ENCODE measurements at regions not wholly inside any gene's neighbourhood (a gene's known extent, or its start where the extent isn't known, plus 50 kb on each side); places are given as distances from the start of the nearest gene placed in this dataset.

GRCh38 chr1:104073463-104073902, 323.8 kb downstream of the AMY1C start:
- Histone ChIP-seq H3K27ac (ENCODE audit: extremely low read length, insufficient read depth, low read length) (no peak overlapping the region), H2AFZ (ENCODE audit: low read length) (no peak overlapping the region), H4K20me1 (ENCODE audit: insufficient read depth, low read length) (no peaks in the 10 kb centered on the region), H3K27me3 (ENCODE audit: control insufficient read depth in 1 of 2, insufficient read depth in 2 of 2, low read length in 2 of 2) (no peaks in the 10 kb centered on the region), H3K4me3 (replicated peaks in 1 of 3; ENCODE audit: insufficient read depth in 1 of 3, low read depth in 2 of 3, low read length in 3 of 3) (no peak overlapping the region), H3K79me2 (ENCODE audit: insufficient read depth, low read length) (no peaks in the 10 kb centered on the region), H3K4me2 (ENCODE audit: low read depth, low read length) (no peak overlapping the region), H3K4me1 (ENCODE audit: insufficient read depth, low read length) (no peaks in the 10 kb centered on the region), H3K9me3 (ENCODE audit: low read length) (peaks cover 10% of the 10 kb centered on the region; the same call in 1 of the 2 replicates), H3K9ac (ENCODE audit: insufficient read depth, low read depth, low read length) (no peak overlapping the region), H3K36me3 (replicated peaks in 1 of 2; ENCODE audit: control insufficient read depth in 1 of 2, insufficient read depth in 2 of 2, low read length in 2 of 2) (no peaks in the 10 kb centered on the region)
- no peak for ATAC-seq
- no peak for TF ChIP-seq YEATS2 (CRISPR knock-in tag; IDR thresholded peaks at IDR 0.05; ENCODE audit: borderline replicate concordance)
- TF ChIP-seq GATA4 (IDR thresholded peaks at IDR 0.05; ENCODE audit: borderline replicate concordance, low read depth), result no peak
- no peak for TF ChIP-seq NR0B2 (CRISPR knock-in tag; IDR thresholded peaks at IDR 0.05)
- TF ChIP-seq RCOR2 (CRISPR knock-in tag; IDR thresholded peaks at IDR 0.05), result no peak
- no peak for TF ChIP-seq HDAC6 (IDR thresholded peaks at IDR 0.05; ENCODE audit: low read depth, low read length)
- no peak for TF ChIP-seq SP5 (CRISPR knock-in tag; IDR thresholded peaks at IDR 0.05; ENCODE audit: borderline replicate concordance, low read depth)
- TF ChIP-seq PHF5A (CRISPR knock-in tag; IDR thresholded peaks at IDR 0.05; ENCODE audit: low read depth, unreplicated experiment), result no peak
- TF ChIP-seq HBP1 (CRISPR knock-in tag; IDR thresholded peaks at IDR 0.05; ENCODE audit: low read depth), result no peak
- TF ChIP-seq JUN (CRISPR knock-in tag; IDR thresholded peaks at IDR 0.05), result no peak
- TF ChIP-seq ZC3H13 (CRISPR knock-in tag; IDR thresholded peaks at IDR 0.05), result no peak
- no TSS peak for BruUV-seq (replicated peaks)
- intact Hi-C loops (cut with micrococcal nuclease; ENCODE audit: unreplicated experiment) (no loop called here), in situ Hi-C loops (cut with HindIII; ENCODE audit: extremely low pct_ligation_motif_present, low pct_unique_long_range_greater_than_20kb) (no loop called here)
- FAIRE-seq, result no peak
- CTCF ChIA-PET (ENCODE audit: low intra/inter-chr PET ratio, low total read pairs), result no interaction called here
- WGBS (ENCODE audit: low lambda C conversion rate), result 57% methylated on average over 8 of the region's 19 CpGs
- POLR2A ChIA-PET, result no interaction called here
- DNase-seq (ENCODE audit: low spot score), result no peak
